ENCODE measurements at regions not wholly inside any gene's neighbourhood (a gene's known extent, or its start where the extent isn't known, plus 50 kb on each side); places are given as distances from the start of the nearest gene placed in this dataset.
"Not testable (repeated sequence)": the region's sequence is repeated elsewhere in the genome, so short reads cannot be mapped to it uniquely, and the experiment has no call there.

DNA sequence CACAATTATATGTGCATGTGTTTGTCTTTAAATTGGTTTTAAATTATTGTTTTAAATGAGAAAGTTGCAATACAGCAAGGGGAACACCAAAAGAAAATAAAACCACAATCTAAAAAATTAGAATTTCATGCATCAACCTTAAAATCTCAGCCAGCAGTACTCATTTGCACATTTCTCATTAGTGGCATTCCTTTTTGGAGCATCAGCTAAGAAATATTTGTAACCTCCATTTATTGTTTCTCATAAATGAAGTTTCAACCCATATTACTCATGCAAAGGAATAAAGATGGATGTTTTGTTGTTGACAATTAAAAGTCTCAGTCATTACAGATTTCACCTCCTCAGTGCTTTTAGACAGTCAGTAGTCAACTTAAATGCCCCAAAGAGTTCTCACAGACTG is 160.1 kb downstream of the TBX15 start:
- DNase-seq (no peak), ATAC-seq (no peak)
- Histone ChIP-seq H3K4me1 (ENCODE audit: control insufficient read depth, insufficient read depth, low read length) (no peaks in the 10 kb centered on the region), H3K27ac (ENCODE audit: low read length) (no peak overlapping the region), H3K4me3 (ENCODE audit: low read length) (no peak overlapping the region), H3K9me3 (ENCODE audit: control insufficient read depth, low read length) (no peaks in the 10 kb centered on the region), H3K27me3 (ENCODE audit: control insufficient read depth, insufficient read depth) (no peaks in the 10 kb centered on the region)
- intact Hi-C loops (cut with DNase I): loop anchor here in 1 of 4 donors (10.0 kb wide), 1 partner anchor 107 kb away; no protein-coding TSS in a partner anchor

DNA sequence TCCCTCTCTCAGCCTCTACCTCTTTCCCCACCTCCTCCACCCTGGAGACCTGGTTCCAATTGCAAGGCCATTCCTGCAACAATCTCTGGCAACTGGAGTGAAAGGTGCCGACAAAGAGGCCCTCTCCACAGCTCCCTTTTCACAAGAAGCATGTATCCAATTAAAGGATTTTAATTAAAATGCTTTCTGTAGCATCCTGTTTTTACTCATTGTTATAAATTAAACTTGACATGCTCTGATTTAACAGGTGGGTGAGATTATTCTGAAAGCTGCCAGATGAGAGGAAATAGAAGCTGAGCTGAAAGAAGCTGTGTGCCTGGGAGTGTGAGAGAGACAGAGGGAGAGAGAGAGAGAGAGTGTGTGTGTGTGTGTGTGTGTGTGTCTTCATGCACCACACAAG is 160.5 kb downstream of the TBX15 start:
- no peak overlapping the region for H3K4me3 ChIP-seq (ENCODE audit: low read length)
- no peak for ATAC-seq
- H3K27me3 ChIP-seq (ENCODE audit: control insufficient read depth, insufficient read depth): no peaks in the 10 kb centered on the region
- WGBS: 71% methylated on average over 1 of the region's 1 CpG
- no peak overlapping the region for H3K27ac ChIP-seq (ENCODE audit: low read length)
- intact Hi-C loops (cut with DNase I): loop anchor here in 1 of 4 donors (10.0 kb wide), 1 partner anchor 107 kb away; no protein-coding TSS in a partner anchor
- DNase-seq: no peak
- no peaks in the 10 kb centered on the region for H3K4me1 ChIP-seq (ENCODE audit: control insufficient read depth, insufficient read depth, low read length)
- H3K9me3 ChIP-seq (ENCODE audit: control insufficient read depth, low read length): no peaks in the 10 kb centered on the region

DNA sequence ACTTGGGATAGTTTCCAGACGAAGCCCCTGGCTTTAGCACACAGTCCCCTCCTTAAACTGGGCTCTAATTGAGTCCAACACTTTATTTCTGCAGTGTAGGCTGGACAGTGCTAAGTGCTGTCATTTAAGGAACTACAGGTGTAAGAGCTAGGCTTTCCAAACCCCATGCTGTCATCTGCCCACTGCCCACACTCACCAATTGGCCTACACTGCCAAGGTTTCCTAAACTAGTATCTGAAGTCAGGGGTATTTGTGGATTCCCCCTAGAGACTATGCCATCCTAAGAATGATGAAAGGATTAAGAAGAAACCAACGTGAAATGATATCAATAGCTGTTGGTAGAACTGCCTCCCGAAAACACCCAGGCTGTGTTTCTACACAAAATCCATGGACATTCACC is 160.9 kb downstream of the TBX15 start:
- Histone ChIP-seq H3K27me3 (ENCODE audit: control insufficient read depth, insufficient read depth) (no peaks in the 10 kb centered on the region), H3K4me1 (ENCODE audit: control insufficient read depth, insufficient read depth, low read length) (no peaks in the 10 kb centered on the region), H3K4me3 (ENCODE audit: low read length) (no peak overlapping the region), H3K27ac (ENCODE audit: low read length) (no peak overlapping the region), H3K9me3 (ENCODE audit: control insufficient read depth, low read length) (no peaks in the 10 kb centered on the region)
- no peak for ATAC-seq
- intact Hi-C loops (cut with DNase I): loop anchor here in 1 of 4 donors (10.0 kb wide), 1 partner anchor 108 kb away; no protein-coding TSS in a partner anchor
- no peak for DNase-seq
- WGBS: 65% methylated on average over 3 of the region's 3 CpGs

DNA sequence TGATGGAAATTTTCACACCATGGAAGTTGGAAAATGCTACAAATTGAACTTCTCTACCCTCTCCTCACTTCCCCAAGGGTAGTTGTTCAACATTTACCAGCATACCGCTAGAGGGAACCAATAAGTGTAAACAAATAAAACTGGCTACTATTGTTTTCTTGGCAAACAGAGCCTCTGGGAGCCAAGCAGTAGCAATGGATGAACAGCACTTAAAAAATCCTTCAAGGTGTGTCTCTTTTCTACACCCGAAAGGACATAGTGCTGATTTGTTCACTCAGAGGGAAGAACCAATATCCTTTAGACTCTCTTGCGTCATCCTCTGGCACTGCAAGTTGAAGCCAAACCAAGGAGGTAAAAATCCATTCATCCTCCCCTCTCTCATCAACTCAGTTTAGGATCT is 161.5 kb downstream of the TBX15 start:
- WGBS: 73% methylated on average over 3 of the region's 3 CpGs
- intact Hi-C loops (cut with DNase I): loop anchor here in 1 of 4 donors (10.0 kb wide), 1 partner anchor 108 kb away; no protein-coding TSS in a partner anchor

DNA sequence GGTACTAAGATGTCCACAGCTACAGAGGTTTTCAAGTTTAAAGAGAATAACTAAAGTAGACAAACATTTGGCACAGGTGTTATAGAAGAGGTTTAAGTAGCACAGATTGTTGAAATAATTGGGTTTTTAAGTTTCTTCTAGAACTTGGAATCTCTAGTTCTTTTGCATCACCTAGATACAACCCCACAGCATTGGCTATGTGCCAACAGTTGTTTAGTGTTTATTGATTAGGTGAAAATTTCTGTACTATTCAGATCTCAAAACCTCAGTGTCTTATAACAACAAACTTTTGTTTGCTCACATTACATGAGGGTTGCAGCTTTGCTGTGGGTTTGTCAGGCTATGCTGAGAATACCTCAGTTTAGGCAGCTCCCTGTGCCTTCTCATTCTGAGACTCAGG is 162.5 kb downstream of the TBX15 start:
- Histone ChIP-seq H3K27ac (ENCODE audit: low read length) (no peak overlapping the region), H3K4me3 (ENCODE audit: low read length) (no peak overlapping the region), H3K27me3 (ENCODE audit: control insufficient read depth, insufficient read depth) (no peaks in the 10 kb centered on the region), H3K9me3 (ENCODE audit: control insufficient read depth, low read length) (no peaks in the 10 kb centered on the region), H3K4me1 (ENCODE audit: control insufficient read depth, insufficient read depth, low read length) (no peaks in the 10 kb centered on the region)
- DNase-seq: no peak
- intact Hi-C loops (cut with DNase I): loop anchor here in 1 of 4 donors (10.0 kb wide), 1 partner anchor 109 kb away; no protein-coding TSS in a partner anchor
- ATAC-seq: no peak

More for the DNA sequence above, 161.5 kb downstream of the TBX15 start:
- H3K9me3 ChIP-seq (ENCODE audit: control insufficient read depth, low read length): no peaks in the 10 kb centered on the region
- H3K4me3 ChIP-seq (ENCODE audit: low read length): no peak overlapping the region
- no peak for DNase-seq
- no peak overlapping the region for H3K27ac ChIP-seq (ENCODE audit: low read length)
- H3K4me1 ChIP-seq (ENCODE audit: control insufficient read depth, insufficient read depth, low read length): no peaks in the 10 kb centered on the region
- no peak for ATAC-seq
- no peaks in the 10 kb centered on the region for H3K27me3 ChIP-seq (ENCODE audit: control insufficient read depth, insufficient read depth)

DNA sequence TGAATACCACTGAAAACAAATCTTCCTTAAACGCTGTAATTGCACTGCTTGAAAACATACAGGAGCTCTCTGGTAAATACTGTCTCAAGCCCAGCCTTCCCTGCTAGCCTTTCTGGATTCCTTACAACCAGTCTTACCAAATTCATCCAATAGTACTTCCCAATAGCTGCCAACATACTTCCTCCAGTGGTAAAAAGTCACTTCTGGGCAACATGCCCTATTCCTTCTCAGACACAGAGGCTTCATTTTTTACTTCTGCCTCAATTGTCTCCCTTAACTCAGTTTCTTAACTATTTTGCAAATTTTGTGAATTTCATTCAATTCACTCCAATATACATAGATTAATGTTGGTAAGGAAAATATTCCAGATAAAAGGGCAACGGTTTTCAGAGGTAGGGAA is 166.3 kb downstream of the TBX15 start:
- intact Hi-C loops (cut with DNase I): loop anchor here in 1 of 4 donors (10.0 kb wide), 1 partner anchor 113 kb away; no protein-coding TSS in a partner anchor
- ATAC-seq (no peak), DNase-seq (no peak)
- Histone ChIP-seq H3K4me3 (ENCODE audit: low read length) (no peak overlapping the region), H3K9me3 (ENCODE audit: control insufficient read depth, low read length) (no peaks in the 10 kb centered on the region), H3K27ac (ENCODE audit: low read length) (no peak overlapping the region), H3K27me3 (ENCODE audit: control insufficient read depth, insufficient read depth) (no peaks in the 10 kb centered on the region), H3K4me1 (ENCODE audit: control insufficient read depth, insufficient read depth, low read length) (no peaks in the 10 kb centered on the region)
- 37% methylated on average over 2 of the region's 2 CpGs for WGBS

DNA sequence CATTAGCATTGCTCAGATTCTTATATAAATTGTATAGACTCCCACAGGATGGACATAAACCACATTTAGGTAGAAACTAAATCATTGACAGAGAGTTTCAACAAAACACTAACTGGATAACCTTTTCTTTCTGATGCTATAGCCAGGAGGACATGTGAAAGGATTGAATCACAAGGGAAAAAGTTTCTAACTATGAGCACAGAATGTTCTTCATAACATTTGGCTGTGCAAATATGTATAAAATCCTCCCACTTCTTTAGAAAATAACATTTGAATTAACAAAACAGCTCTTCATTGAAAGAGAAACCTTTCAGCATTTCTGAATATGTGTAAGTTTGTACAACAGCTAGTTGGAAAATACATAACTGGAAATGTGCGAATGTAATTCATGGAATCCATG is 167.3 kb downstream of the TBX15 start:
- Histone ChIP-seq H3K4me3 (ENCODE audit: low read length) (no peak overlapping the region), H3K4me1 (ENCODE audit: control insufficient read depth, insufficient read depth, low read length) (no peaks in the 10 kb centered on the region), H3K27me3 (ENCODE audit: control insufficient read depth, insufficient read depth) (no peaks in the 10 kb centered on the region), H3K27ac (ENCODE audit: low read length) (no peak overlapping the region), H3K9me3 (ENCODE audit: control insufficient read depth, low read length) (no peaks in the 10 kb centered on the region)
- ATAC-seq: no peak
- 82% methylated on average over 1 of the region's 1 CpG for WGBS
- intact Hi-C loops (cut with DNase I): loop anchor here in 1 of 4 donors (10.0 kb wide), 1 partner anchor 114 kb away; no protein-coding TSS in a partner anchor
- DNase-seq: no peak

DNA sequence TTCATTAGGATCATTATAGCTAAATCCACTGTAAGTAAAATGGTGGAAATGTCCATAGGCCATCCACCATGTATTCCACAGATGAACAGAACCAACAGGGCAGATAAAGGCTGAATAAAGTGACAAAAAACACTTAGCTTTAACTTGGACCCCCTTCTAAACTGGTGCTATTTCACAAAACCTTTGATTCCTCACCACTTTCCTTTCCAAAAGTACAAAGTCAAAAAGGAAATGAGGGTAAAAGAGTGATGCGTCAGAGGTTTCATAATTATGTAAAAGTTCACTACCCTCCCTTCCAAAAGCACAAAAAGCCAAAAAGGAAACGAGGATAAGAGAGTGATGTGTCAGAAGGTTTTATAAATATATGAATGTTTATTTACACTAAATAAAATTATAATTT is 172.2 kb downstream of the TBX15 start:
- 54% methylated on average over 2 of the region's 2 CpGs for WGBS
- ATAC-seq: no peak

DNA sequence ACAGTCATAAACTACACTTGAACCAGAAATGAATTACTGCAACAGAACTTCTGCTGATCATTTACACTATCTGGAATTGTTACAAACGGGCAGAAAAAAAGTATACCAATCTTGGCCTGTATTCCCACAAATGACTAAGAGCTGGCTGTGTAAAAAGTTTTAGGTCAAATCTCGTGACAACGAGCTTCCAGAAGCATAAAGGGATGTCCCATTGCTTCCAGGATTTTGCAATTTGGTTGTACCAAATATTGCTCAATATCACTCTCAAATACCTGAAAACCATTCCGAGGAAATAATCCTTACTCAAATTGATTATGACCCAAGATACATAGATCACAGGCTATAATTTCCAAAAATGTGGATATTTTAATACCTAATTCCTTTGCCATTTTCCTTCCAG is 175.6 kb downstream of the TBX15 start:
- 72% methylated on average over 4 of the region's 4 CpGs for WGBS
- ATAC-seq (no peak), DNase-seq (no peak)
- no peak overlapping the region for H3K27ac ChIP-seq (ENCODE audit: low read length)
- H3K4me1 ChIP-seq (ENCODE audit: control insufficient read depth, insufficient read depth, low read length): no peaks in the 10 kb centered on the region
- no peaks in the 10 kb centered on the region for H3K27me3 ChIP-seq (ENCODE audit: control insufficient read depth, insufficient read depth)
- intact Hi-C loops (cut with DNase I): no loop called here
- no peaks in the 10 kb centered on the region for H3K9me3 ChIP-seq (ENCODE audit: control insufficient read depth, low read length)
- H3K4me3 ChIP-seq (ENCODE audit: low read length): no peak overlapping the region

More for the DNA sequence above, 172.2 kb downstream of the TBX15 start:
- no peak for DNase-seq
- no peak overlapping the region for H3K4me3 ChIP-seq (ENCODE audit: low read length)
- H3K9me3 ChIP-seq (ENCODE audit: control insufficient read depth, low read length): no peaks in the 10 kb centered on the region
- H3K27me3 ChIP-seq (ENCODE audit: control insufficient read depth, insufficient read depth): no peaks in the 10 kb centered on the region
- H3K27ac ChIP-seq (ENCODE audit: low read length): no peak overlapping the region
- intact Hi-C loops (cut with DNase I): no loop called here
- no peaks in the 10 kb centered on the region for H3K4me1 ChIP-seq (ENCODE audit: control insufficient read depth, insufficient read depth, low read length)

DNA sequence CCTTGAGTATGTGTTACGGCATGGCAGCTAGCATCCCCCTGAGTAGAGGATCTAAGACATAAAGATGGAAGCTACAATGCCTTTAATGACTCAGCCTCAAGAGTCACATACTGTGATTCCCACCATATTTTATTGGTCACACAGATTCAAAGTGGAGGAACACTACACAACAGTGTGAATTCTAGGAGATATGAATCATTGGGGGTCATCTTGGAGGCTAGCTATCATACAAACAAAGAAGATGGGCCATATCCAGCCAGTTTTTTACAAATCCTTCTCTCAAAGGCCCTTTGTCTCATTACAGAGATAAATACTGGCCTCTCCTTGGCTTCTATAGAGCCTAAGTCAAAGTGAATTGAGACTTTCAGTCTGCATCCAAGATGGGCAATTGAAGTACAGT is 177.0 kb downstream of the TBX15 start:
- no peak for ATAC-seq

DNA sequence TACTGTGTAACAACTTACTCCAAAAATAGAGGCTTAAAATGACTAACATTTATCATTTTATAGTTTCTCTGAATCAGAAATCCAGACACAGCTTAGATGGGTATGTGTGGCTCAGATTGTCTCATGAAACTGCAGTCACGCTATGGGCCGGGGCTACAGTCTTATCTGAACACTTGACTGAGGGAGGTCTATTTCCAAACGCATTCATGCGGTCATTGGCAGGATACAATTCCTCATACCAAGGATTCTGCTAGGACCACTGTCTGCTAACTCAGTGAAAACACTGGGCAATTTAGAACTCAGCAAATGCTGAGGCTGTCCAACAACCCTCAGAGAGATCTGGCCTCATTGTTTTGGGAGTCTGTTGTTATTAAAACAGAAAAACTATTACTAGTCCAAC is 178.6 kb downstream of the TBX15 start:
- no peaks in the 10 kb centered on the region for H3K4me1 ChIP-seq (ENCODE audit: control insufficient read depth, insufficient read depth, low read length)
- DNase-seq: no peak
- intact Hi-C loops (cut with DNase I): no loop called here
- ATAC-seq: no peak
- no peak overlapping the region for H3K4me3 ChIP-seq (ENCODE audit: low read length)
- no peaks in the 10 kb centered on the region for H3K9me3 ChIP-seq (ENCODE audit: control insufficient read depth, low read length)
- WGBS: 65% methylated on average over 4 of the region's 4 CpGs
- H3K27me3 ChIP-seq (ENCODE audit: control insufficient read depth, insufficient read depth): no peaks in the 10 kb centered on the region
- no peak overlapping the region for H3K27ac ChIP-seq (ENCODE audit: low read length)

More for the DNA sequence above, 177.0 kb downstream of the TBX15 start:
- Histone ChIP-seq H3K4me1 (ENCODE audit: control insufficient read depth, insufficient read depth, low read length) (no peaks in the 10 kb centered on the region), H3K27ac (ENCODE audit: low read length) (no peak overlapping the region), H3K27me3 (ENCODE audit: control insufficient read depth, insufficient read depth) (no peaks in the 10 kb centered on the region), H3K4me3 (ENCODE audit: low read length) (no peak overlapping the region), H3K9me3 (ENCODE audit: control insufficient read depth, low read length) (no peaks in the 10 kb centered on the region)
- WGBS: 77% methylated on average over 1 of the region's 1 CpG
- intact Hi-C loops (cut with DNase I): no loop called here
- no peak for DNase-seq

DNA sequence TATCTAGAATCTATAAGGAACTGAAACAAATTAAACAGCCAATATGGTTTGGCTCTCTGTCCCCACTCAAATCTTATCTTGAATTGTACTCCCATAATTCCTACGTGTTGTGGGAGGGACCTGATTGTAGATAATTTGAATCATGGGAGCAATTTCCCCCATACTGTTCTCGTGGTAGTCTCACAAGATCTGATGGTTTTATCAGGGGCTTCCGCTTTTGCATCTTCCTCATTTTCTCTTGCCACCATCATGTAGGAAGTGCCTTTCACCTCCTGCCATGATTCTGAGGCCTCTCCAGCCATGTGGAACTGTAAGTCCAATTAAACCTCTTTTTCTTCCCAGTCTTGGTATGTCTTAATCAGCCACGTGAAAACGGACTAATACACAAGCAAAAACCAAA is 185.0 kb downstream of the TBX15 start:
- ATAC-seq; intact Hi-C loops (cut with DNase I); H3K9me3 ChIP-seq (ENCODE audit: control insufficient read depth, low read length); H3K4me3 ChIP-seq (ENCODE audit: low read length); H3K27ac ChIP-seq (ENCODE audit: low read length); DNase-seq; H3K4me1 ChIP-seq (ENCODE audit: control insufficient read depth, insufficient read depth, low read length); H3K27me3 ChIP-seq (ENCODE audit: control insufficient read depth, insufficient read depth): not testable (repeated sequence)
- 66% methylated on average over 5 of the region's 5 CpGs for WGBS
